DND-41 (cell line): ENCODE measurements at regions not wholly inside any gene's neighbourhood (a gene's known extent, or its start where the extent isn't known, plus 50 kb on each side); places are given as distances from the start of the nearest gene placed in this dataset.

Source experiments
- ATAC-seq: fragments of 200-7000 bp; cut with Tn5 transposase; 3 replicates; pipeline ENCODE4 v1.9.1; 2021; ENCODE audit warnings: low read depth; ENCODE audit not compliant: insufficient read depth
- DNase-seq: peaks from one replicate; pipeline ENCODE4 v3.0.0-alpha.2; 2020
- H2AFZ ChIP-seq: 2 replicates; pipeline ENCODE4 v1.6.0; 2012; ENCODE audit warnings: low read depth, low read length
- H3K27ac ChIP-seq: 2 replicates; pipeline ENCODE4 v1.5.1; 2012; ENCODE audit warnings: low read length, inconsistent platforms
- H3K27me3 ChIP-seq: fragments of 200-600 bp; sonication (generic); 2 replicates; pipeline ENCODE4 v1.6.0; 2012; ENCODE audit warnings: low read length, mild to moderate bottlenecking, inconsistent platforms; ENCODE audit not compliant: insufficient read depth, poor library complexity
- H3K36me3 ChIP-seq: 2 replicates; pipeline ENCODE4 v1.5.1; 2012; ENCODE audit warnings: low read length, inconsistent platforms; ENCODE audit not compliant: insufficient read depth
- H3K4me1 ChIP-seq: 2 replicates; pipeline ENCODE4 v1.5.1; 2012; ENCODE audit warnings: mild to moderate bottlenecking, low read length; ENCODE audit not compliant: insufficient read depth
- H3K4me2 ChIP-seq: 2 replicates; pipeline ENCODE4 v1.6.0; 2012; ENCODE audit warnings: mild to moderate bottlenecking, moderate library complexity, low read length, inconsistent platforms; ENCODE audit not compliant: insufficient read depth
- H3K4me3 ChIP-seq, 2 experiments: fragments of 200-600 bp in 1 of 2; shearing (Covaris generic) in 1 of 2; 2 replicates each; pipeline ENCODE4 v1.5.1; 2012 to 2016; ENCODE audit warnings: inconsistent platforms in 2 of 2, low read length in 2 of 2, mild to moderate bottlenecking in 2 of 2, low read depth in 1 of 2, moderate library complexity in 1 of 2
- H3K79me2 ChIP-seq: 2 replicates; pipeline ENCODE4 v1.6.0; 2012; ENCODE audit warnings: low read length, inconsistent platforms; ENCODE audit not compliant: insufficient read depth
- H3K9ac ChIP-seq: 2 replicates; pipeline ENCODE4 v1.6.0; 2012; ENCODE audit warnings: low read depth, mild to moderate bottlenecking, inconsistent platforms, low read length, moderate library complexity
- H3K9me3 ChIP-seq: 2 replicates; pipeline ENCODE4 v1.5.1; 2012; ENCODE audit warnings: low read length, moderate library complexity, mild to moderate bottlenecking, inconsistent platforms; ENCODE audit not compliant: insufficient read depth, severe bottlenecking
- H4K20me1 ChIP-seq: 2 replicates; pipeline ENCODE4 v1.6.0; 2012; ENCODE audit warnings: low read length; ENCODE audit not compliant: insufficient read depth
- EZH2 ChIP-seq: IDR thresholded peaks from 3 replicates; pipeline ENCODE4 v1.6.1; 2012; ENCODE audit warnings: borderline replicate concordance, low read depth, mild to moderate bottlenecking, moderate library complexity, low read length, inconsistent platforms; ENCODE audit not compliant: severe bottlenecking
- TF ChIP-seq, protein P1 (sequence below): IDR thresholded peaks from 2 replicates; pipeline ENCODE4 v1.5.1; 2012; ENCODE audit warnings: borderline replicate concordance, low read length, moderate library complexity, mild to moderate bottlenecking; ENCODE audit not compliant: poor library complexity, severe bottlenecking; ENCODE audit errors: extremely low read depth

DNA sequence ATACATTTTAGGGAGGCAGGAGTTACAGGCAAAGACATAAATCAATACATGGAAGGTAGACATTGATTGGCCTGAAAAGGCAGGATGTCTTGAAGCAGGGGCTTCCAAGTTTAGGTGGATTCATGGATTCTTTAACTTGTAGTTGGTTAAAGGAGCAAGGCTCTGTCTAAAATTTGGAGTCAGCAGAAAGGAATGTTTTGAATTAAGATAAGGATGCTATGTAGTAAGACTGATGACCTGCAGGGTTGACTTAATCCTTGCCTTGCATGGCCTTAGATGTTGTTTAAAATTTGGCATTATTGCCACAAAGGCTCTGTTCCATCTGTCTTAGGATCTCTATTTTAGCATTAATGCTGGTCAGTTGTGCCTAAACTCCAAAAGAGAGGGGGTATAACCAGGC, 171.3 kb downstream of the C5orf15 start:
- H3K27ac ChIP-seq, result no peak overlapping the region
- DNase-seq, result no peak
- no peaks in the 10 kb centered on the region for H4K20me1 ChIP-seq
- no peak for ATAC-seq
- H3K79me2 ChIP-seq, result no peaks in the 10 kb centered on the region
- H2AFZ ChIP-seq, result no peak overlapping the region
- H3K27me3 ChIP-seq, result peaks cover 34% of the 10 kb centered on the region
- H3K36me3 ChIP-seq, result no peaks in the 10 kb centered on the region
- no peak overlapping the region for H3K4me2 ChIP-seq
- H3K4me3 ChIP-seq, result no peak overlapping the region
- H3K4me1 ChIP-seq, result no peaks in the 10 kb centered on the region
- no peak overlapping the region for H3K9ac ChIP-seq
- H3K9me3 ChIP-seq, result no peaks in the 10 kb centered on the region
- TF ChIP-seq, protein P1, sequence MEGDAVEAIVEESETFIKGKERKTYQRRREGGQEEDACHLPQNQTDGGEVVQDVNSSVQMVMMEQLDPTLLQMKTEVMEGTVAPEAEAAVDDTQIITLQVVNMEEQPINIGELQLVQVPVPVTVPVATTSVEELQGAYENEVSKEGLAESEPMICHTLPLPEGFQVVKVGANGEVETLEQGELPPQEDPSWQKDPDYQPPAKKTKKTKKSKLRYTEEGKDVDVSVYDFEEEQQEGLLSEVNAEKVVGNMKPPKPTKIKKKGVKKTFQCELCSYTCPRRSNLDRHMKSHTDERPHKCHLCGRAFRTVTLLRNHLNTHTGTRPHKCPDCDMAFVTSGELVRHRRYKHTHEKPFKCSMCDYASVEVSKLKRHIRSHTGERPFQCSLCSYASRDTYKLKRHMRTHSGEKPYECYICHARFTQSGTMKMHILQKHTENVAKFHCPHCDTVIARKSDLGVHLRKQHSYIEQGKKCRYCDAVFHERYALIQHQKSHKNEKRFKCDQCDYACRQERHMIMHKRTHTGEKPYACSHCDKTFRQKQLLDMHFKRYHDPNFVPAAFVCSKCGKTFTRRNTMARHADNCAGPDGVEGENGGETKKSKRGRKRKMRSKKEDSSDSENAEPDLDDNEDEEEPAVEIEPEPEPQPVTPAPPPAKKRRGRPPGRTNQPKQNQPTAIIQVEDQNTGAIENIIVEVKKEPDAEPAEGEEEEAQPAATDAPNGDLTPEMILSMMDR, result no peak
- TF ChIP-seq EZH2, result no peak

DNA sequence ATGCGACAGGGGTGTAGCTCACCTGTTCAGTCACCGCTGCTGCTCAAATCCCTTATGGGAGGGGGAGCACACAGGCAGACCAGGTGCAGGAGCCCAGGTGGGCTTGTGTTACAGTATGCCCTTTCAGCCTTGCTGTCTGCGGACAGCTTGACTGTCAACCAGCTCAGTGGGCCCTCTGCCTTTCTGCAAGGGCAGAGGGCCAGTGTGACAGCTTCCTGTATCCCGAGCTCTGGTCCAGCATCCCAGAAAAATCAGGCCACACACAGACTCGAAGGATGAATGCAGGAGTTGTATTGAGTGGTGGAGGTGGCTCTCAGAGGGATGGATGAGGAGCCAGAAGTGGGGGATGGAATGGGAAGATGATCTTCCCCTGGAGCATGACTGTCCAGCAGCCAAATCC, 172.2 kb downstream of the C5orf15 start:
- Histone ChIP-seq H3K9me3 (no peaks in the 10 kb centered on the region), H2AFZ (no peak overlapping the region), H3K4me3 (no peak overlapping the region), H3K27me3 (peaks cover 30% of the 10 kb centered on the region), H3K4me1 (no peaks in the 10 kb centered on the region), H3K79me2 (no peaks in the 10 kb centered on the region), H3K4me2 (no peak overlapping the region), H3K9ac (no peak overlapping the region), H3K27ac (no peak overlapping the region), H4K20me1 (no peaks in the 10 kb centered on the region), H3K36me3 (no peaks in the 10 kb centered on the region)
- no peak for ATAC-seq
- DNase-seq, result no peak
- TF ChIP-seq, protein P1, result no peak
- TF ChIP-seq EZH2, result no peak

DNA sequence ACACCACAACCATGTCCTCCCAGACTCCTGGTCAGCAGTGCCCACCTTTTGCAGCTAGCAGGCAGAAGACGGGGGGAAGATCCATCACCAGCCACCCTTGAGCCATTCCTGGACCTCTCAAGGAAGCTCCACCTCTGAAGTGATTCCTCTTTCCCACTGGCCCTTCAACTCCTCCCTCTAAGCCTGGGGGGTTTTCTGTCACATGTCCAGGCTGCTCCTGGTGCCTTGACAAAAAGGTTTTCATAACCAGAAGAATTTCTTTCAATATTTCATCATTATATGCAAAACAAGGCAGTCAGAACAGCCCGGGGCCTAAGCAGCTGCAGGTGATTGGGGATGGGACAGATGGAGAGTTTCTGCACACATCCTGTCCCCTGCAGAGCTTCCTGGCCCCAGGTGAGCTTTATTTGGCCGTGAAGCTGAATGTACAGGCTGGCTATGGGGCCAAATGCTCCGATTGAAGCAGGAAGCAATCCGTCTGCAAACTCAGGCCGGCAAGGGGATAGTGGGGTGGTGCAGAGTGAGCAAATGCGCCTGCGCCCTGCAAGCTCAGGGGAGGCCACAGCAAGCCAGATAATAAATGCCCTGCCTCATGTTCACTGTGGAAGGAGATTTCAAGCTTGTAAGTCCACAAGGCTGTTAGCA, 173.5 kb downstream of the C5orf15 start:
- Histone ChIP-seq H3K27me3 (peaks cover 40% of the 10 kb centered on the region), H3K4me2 (no peak overlapping the region), H3K9ac (no peak overlapping the region), H3K27ac (no peak overlapping the region), H2AFZ (no peak overlapping the region), H3K4me1 (no peaks in the 10 kb centered on the region), H3K9me3 (no peaks in the 10 kb centered on the region), H3K36me3 (no peaks in the 10 kb centered on the region), H3K4me3 (no peak overlapping the region), H3K79me2 (no peaks in the 10 kb centered on the region), H4K20me1 (no peaks in the 10 kb centered on the region)
- DNase-seq (no peak), ATAC-seq (no peak)
- TF ChIP-seq, protein P1, result no peak
- TF ChIP-seq EZH2, result no peak
